CD4-positive, alpha-beta T cell (primary cell): ENCODE measurements at regions not wholly inside any gene's neighbourhood (a gene's known extent, or its start where the extent isn't known, plus 50 kb on each side); places are given as distances from the start of the nearest gene placed in this dataset.

Source experiments
- ATAC-seq: fragments of 200-7000 bp; cut with Tn5 transposase; one replicate; pipeline ENCODE4 v1.10.0; 2022; ENCODE audit warnings: mild to moderate bottlenecking; ENCODE audit not compliant: poor library complexity
- CTCF ChIA-PET: fragments of 350-600 bp; sonication (Branson Sonifier 250); formaldehyde crosslinking; loops from one replicate; lab custom pipeline; 2021; ENCODE audit warnings: antibody characterized with exemption, inconsistent platforms; lab: Charles Lee
- POLR2A ChIA-PET: fragments of 350-600 bp; sonication (Branson Sonifier 250); formaldehyde crosslinking; loops from one replicate; lab custom pipeline; 2021; ENCODE audit warnings: antibody characterized with exemption, inconsistent platforms; lab: Charles Lee
- DNase-seq, 14 experiments: peaks; one replicate each; pipeline ENCODE4 v3.0.0-alpha.2; 2013 to 2020; ENCODE audit warnings: mixed read lengths in 2 of 14
- H3K27ac ChIP-seq, 2 donors: one replicate each; pipeline versions ENCODE4 v1.5.1 to v1.7.0; 2013; ENCODE audit warnings: low read length in 2 of 2, low read depth in 1 of 2, mild to moderate bottlenecking in 1 of 2
- H3K27me3 ChIP-seq, 2 experiments: 1 replicate in 1 of 2; 2 replicates in 1 of 2; pipeline versions ENCODE4 v1.6.1 to v1.7.0; 2013; ENCODE audit warnings: low read length in 2 of 2, control low read depth in 1 of 2, mild to moderate bottlenecking in 1 of 2, moderate library complexity in 1 of 2; ENCODE audit not compliant: insufficient read depth in 2 of 2, control insufficient read depth in 1 of 2
- H3K36me3 ChIP-seq: one replicate; pipeline ENCODE4 v1.6.1; 2013; ENCODE audit warnings: low read length, control low read depth; ENCODE audit not compliant: insufficient read depth
- H3K4me1 ChIP-seq: one replicate; pipeline ENCODE4 v1.6.1; 2013; ENCODE audit warnings: low read length, control low read depth; ENCODE audit not compliant: insufficient read depth
- H3K4me3 ChIP-seq: one replicate; pipeline ENCODE4 v1.5.1; 2013; ENCODE audit warnings: mild to moderate bottlenecking, low read length, moderate library complexity
- H3K9me3 ChIP-seq, 2 experiments: 1 replicate in 1 of 2; 2 replicates in 1 of 2; pipeline versions ENCODE4 v1.6.1 to v1.7.0; 2013; ENCODE audit warnings: low read length in 2 of 2, mild to moderate bottlenecking in 2 of 2, control low read depth in 1 of 2, moderate library complexity in 1 of 2; ENCODE audit not compliant: control insufficient read depth in 1 of 2, insufficient read depth in 1 of 2
- H3K27ac Mint-ChIP-seq: one replicate; pipeline ENCODE4 v1.8.0; 2020; ENCODE audit warnings: mixed read lengths
- H3K27me3 Mint-ChIP-seq: one replicate; pipeline ENCODE4 v1.8.0; 2021; ENCODE audit warnings: mixed read lengths
- H3K36me3 Mint-ChIP-seq: one replicate; pipeline ENCODE4 v1.8.0; 2021; ENCODE audit warnings: low read depth, mixed read lengths
- H3K4me1 Mint-ChIP-seq: one replicate; pipeline ENCODE4 v1.8.0; 2021; ENCODE audit warnings: low read depth, mixed read lengths
- H3K4me3 Mint-ChIP-seq: one replicate; pipeline ENCODE4 v1.8.0; 2020; ENCODE audit warnings: mild to moderate bottlenecking, mixed read lengths
- H3K9me3 Mint-ChIP-seq: one replicate; pipeline ENCODE4 v1.8.0; 2020; ENCODE audit warnings: mixed read lengths
- CTCF ChIP-seq: fragments of 200-600 bp; IDR thresholded peaks from one replicate; pipeline ENCODE4 v1.8.0; 2022; ENCODE audit warnings: antibody characterized with exemption, mild to moderate bottlenecking
- intact Hi-C, 2 experiments: fragments of 100-400 bp; cut with DNase I in 1 of 2; cut with micrococcal nuclease in 1 of 2; formaldehyde crosslinking; loops; one replicate each; pipeline versions ENCODE4 v1.15.1 to v1.9.0; 2023 to 2025; cut with DNase I, micrococcal nuclease

- no peaks in the 10 kb centered on the region for H3K4me1 Mint-ChIP-seq
- H3K27ac Mint-ChIP-seq, result no peak overlapping the region
- ATAC-seq (no peak), DNase-seq (no peak)
- POLR2A ChIA-PET, result no interaction called here
- no peaks in the 10 kb centered on the region for H3K36me3 Mint-ChIP-seq
- H3K27me3 Mint-ChIP-seq, result no peaks in the 10 kb centered on the region
- H3K36me3 ChIP-seq, result no peaks in the 10 kb centered on the region
- H3K9me3 Mint-ChIP-seq, result peaks cover 2% of the 10 kb centered on the region
- TF ChIP-seq CTCF, result no peak
- CTCF ChIA-PET, result no interaction called here
- H3K27me3 ChIP-seq, result no peaks in the 10 kb centered on the region
- intact Hi-C loops, result no loop called here
- no peaks in the 10 kb centered on the region for H3K9me3 ChIP-seq
- H3K4me1 ChIP-seq, result no peaks in the 10 kb centered on the region
- no peak overlapping the region for H3K4me3 ChIP-seq
- no peak overlapping the region for H3K4me3 Mint-ChIP-seq
- no peak overlapping the region for H3K27ac ChIP-seq
Observed at GRCh38 chr1:217026531-217026930, 303.3 kb upstream of the ESRRG start.

- H3K27me3 Mint-ChIP-seq, result no peaks in the 10 kb centered on the region
- H3K9me3 Mint-ChIP-seq, result peaks cover 2% of the 10 kb centered on the region
- H3K27me3 ChIP-seq, result no peaks in the 10 kb centered on the region
- H3K9me3 ChIP-seq, result no peaks in the 10 kb centered on the region
- H3K4me1 ChIP-seq, result no peaks in the 10 kb centered on the region
- H3K4me3 ChIP-seq, result no peak overlapping the region
- no peaks in the 10 kb centered on the region for H3K36me3 ChIP-seq
- intact Hi-C loops, result no loop called here
- no peak for DNase-seq
- POLR2A ChIA-PET, result no interaction called here
- no peak for ATAC-seq
- H3K27ac Mint-ChIP-seq, result no peak overlapping the region
- no peak overlapping the region for H3K4me3 Mint-ChIP-seq
- CTCF ChIA-PET, result no interaction called here
- no peak overlapping the region for H3K27ac ChIP-seq
- H3K4me1 Mint-ChIP-seq, result no peaks in the 10 kb centered on the region
- no peaks in the 10 kb centered on the region for H3K36me3 Mint-ChIP-seq
- TF ChIP-seq CTCF, result no peak
Observed at GRCh38 chr1:217025381-217025780, 302.2 kb upstream of the ESRRG start.

GRCh38 chr1:217024911-217025310 is 301.7 kb upstream of the ESRRG start:
- intact Hi-C loops, result no loop called here
- H3K4me1 Mint-ChIP-seq, result no peaks in the 10 kb centered on the region
- no peaks in the 10 kb centered on the region for H3K36me3 Mint-ChIP-seq
- no peak overlapping the region for H3K27ac Mint-ChIP-seq
- no peaks in the 10 kb centered on the region for H3K27me3 Mint-ChIP-seq
- DNase-seq, result no peak
- POLR2A ChIA-PET, result no interaction called here
- CTCF ChIA-PET, result no interaction called here
- H3K4me3 Mint-ChIP-seq, result no peak overlapping the region
- TF ChIP-seq CTCF, result no peak
- H3K9me3 ChIP-seq, result no peaks in the 10 kb centered on the region
- H3K36me3 ChIP-seq, result no peaks in the 10 kb centered on the region
- H3K27ac ChIP-seq, result no peak overlapping the region
- no peaks in the 10 kb centered on the region for H3K4me1 ChIP-seq
- H3K9me3 Mint-ChIP-seq, result peaks cover 2% of the 10 kb centered on the region
- no peak for ATAC-seq
- H3K4me3 ChIP-seq, result no peak overlapping the region
- no peaks in the 10 kb centered on the region for H3K27me3 ChIP-seq
